ENCODE measurements at regions not wholly inside any gene's neighbourhood (a gene's known extent, or its start where the extent isn't known, plus 50 kb on each side); places are given as distances from the start of the nearest gene placed in this dataset.

GRCh38 chr2:224158061-224158460 is 119.0 kb upstream of the SERPINE2 start:
- Histone ChIP-seq H3K27me3 (no peaks in the 10 kb centered on the region), H3K4me3 (no peak overlapping the region), H3K27ac (no peak overlapping the region), H3K4me1 (no peaks in the 10 kb centered on the region), H3K9me3 (no peaks in the 10 kb centered on the region), H3K36me3 (no peaks in the 10 kb centered on the region)
- TF ChIP-seq CTCF (IDR thresholded peaks at IDR 0.05) (no peak), POLR2A (IDR thresholded peaks at IDR 0.05) (no peak)
- DNase-seq (no peak), ATAC-seq (no peak)
- intact Hi-C loops (cut with DNase I), result no loop called here
- WGBS (ENCODE audit: insufficient coverage, low coverage, low lambda C conversion rate, missing lambda C conversion rate), result 63% methylated on average over 4 of the region's 4 CpGs

- ATAC-seq, result no peak
- H3K9me3 ChIP-seq, result no peaks in the 10 kb centered on the region
- DNase-seq, result no peak
Measured at GRCh38 chr2:224157655-224158054, 118.6 kb upstream of the SERPINE2 start.

GRCh38 chr2:224156436-224156835 is 117.3 kb upstream of the SERPINE2 start:
- no peak for ATAC-seq
- H3K27ac ChIP-seq, result no peak overlapping the region
- no peak for DNase-seq
- no peaks in the 10 kb centered on the region for H3K27me3 ChIP-seq
- H3K4me1 ChIP-seq, result no peaks in the 10 kb centered on the region
- H3K36me3 ChIP-seq, result no peaks in the 10 kb centered on the region
- TF ChIP-seq CTCF (IDR thresholded peaks at IDR 0.05) (no peak), POLR2A (IDR thresholded peaks at IDR 0.05) (no peak)
- no peak overlapping the region for H3K4me3 ChIP-seq
- H3K9me3 ChIP-seq, result no peaks in the 10 kb centered on the region
- WGBS (ENCODE audit: insufficient coverage, low coverage, low lambda C conversion rate, missing lambda C conversion rate), result 69% methylated on average over 4 of the region's 4 CpGs
- intact Hi-C loops (cut with DNase I), result no loop called here

More at GRCh38 chr2:224157655-224158054, 118.6 kb upstream of the SERPINE2 start:
- Histone ChIP-seq H3K27me3 (no peaks in the 10 kb centered on the region), H3K4me1 (no peaks in the 10 kb centered on the region), H3K27ac (no peak overlapping the region), H3K4me3 (no peak overlapping the region), H3K36me3 (no peaks in the 10 kb centered on the region)
- no CpG with 5 or more reads among the region's 1 CpG for WGBS (ENCODE audit: insufficient coverage, low coverage, low lambda C conversion rate, missing lambda C conversion rate)
- intact Hi-C loops (cut with DNase I), result no loop called here
- TF ChIP-seq POLR2A (IDR thresholded peaks at IDR 0.05) (no peak), CTCF (IDR thresholded peaks at IDR 0.05) (no peak)

- H3K36me3 ChIP-seq, result no peaks in the 10 kb centered on the region
- no peak for ATAC-seq
- no peak for TF ChIP-seq CTCF (IDR thresholded peaks at IDR 0.05)
- no peak for TF ChIP-seq POLR2A (IDR thresholded peaks at IDR 0.05)
- no peak overlapping the region for H3K27ac ChIP-seq
- H3K4me1 ChIP-seq, result no peaks in the 10 kb centered on the region
- H3K27me3 ChIP-seq, result no peaks in the 10 kb centered on the region
- DNase-seq, result no peak
- no peaks in the 10 kb centered on the region for H3K9me3 ChIP-seq
- 47% methylated on average over 3 of the region's 3 CpGs for WGBS (ENCODE audit: insufficient coverage, low coverage, low lambda C conversion rate, missing lambda C conversion rate)
- H3K4me3 ChIP-seq, result no peak overlapping the region
- intact Hi-C loops (cut with DNase I), result no loop called here
Measured at GRCh38 chr2:224155896-224156295, 116.8 kb upstream of the SERPINE2 start.

GRCh38 chr2:224155371-224155770 is 116.3 kb upstream of the SERPINE2 start:
- H3K27ac ChIP-seq, result no peak overlapping the region
- no peaks in the 10 kb centered on the region for H3K9me3 ChIP-seq
- no peaks in the 10 kb centered on the region for H3K4me1 ChIP-seq
- TF ChIP-seq CTCF (IDR thresholded peaks at IDR 0.05) (no peak), POLR2A (IDR thresholded peaks at IDR 0.05) (no peak)
- DNase-seq (no peak), ATAC-seq (no peak)
- no peak overlapping the region for H3K4me3 ChIP-seq
- intact Hi-C loops (cut with DNase I), result no loop called here
- H3K36me3 ChIP-seq, result no peaks in the 10 kb centered on the region
- no peaks in the 10 kb centered on the region for H3K27me3 ChIP-seq
- whole genome bisulfite sequencing (ENCODE audit: insufficient coverage, low coverage, low lambda C conversion rate, missing lambda C conversion rate), result 50% methylated on average over 3 of the region's 3 CpGs

Measured in right lobe of liver (tissue), 6 donors.